Renal cortex interstitium (tissue), 11 donors: ENCODE measurements at regions not wholly inside any gene's neighbourhood (a gene's known extent, or its start where the extent isn't known, plus 50 kb on each side); places are given as distances from the start of the nearest gene placed in this dataset.

Experiments
- DNase-seq, 11 donors: peaks; one replicate each; pipeline ENCODE4 v3.0.0-alpha.2; 2013; ENCODE audit warnings: low read depth in 9 of 11, low spot score in 4 of 11; ENCODE audit errors: extremely low read depth in 1 of 11

DNA sequence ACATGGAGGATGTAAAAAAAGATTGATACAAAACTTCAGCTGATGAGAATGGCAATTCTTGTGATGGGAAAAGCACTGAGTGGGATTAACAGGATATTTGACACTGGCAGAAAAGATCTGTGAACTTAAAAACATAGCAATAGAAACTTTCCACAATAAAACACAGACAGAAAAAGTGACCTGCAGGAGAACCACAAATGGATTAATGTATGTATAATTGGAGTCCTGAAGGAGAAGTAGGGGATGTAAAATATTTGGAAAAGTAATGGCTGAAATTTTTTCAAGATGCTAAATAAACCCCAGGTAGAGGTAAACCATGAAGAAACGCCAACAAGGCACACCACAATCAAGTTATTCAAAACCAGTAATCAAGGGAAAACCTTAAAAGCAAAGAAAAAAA, 130.8 kb upstream of the C14orf180 start:
- no peak for DNase-seq

DNA sequence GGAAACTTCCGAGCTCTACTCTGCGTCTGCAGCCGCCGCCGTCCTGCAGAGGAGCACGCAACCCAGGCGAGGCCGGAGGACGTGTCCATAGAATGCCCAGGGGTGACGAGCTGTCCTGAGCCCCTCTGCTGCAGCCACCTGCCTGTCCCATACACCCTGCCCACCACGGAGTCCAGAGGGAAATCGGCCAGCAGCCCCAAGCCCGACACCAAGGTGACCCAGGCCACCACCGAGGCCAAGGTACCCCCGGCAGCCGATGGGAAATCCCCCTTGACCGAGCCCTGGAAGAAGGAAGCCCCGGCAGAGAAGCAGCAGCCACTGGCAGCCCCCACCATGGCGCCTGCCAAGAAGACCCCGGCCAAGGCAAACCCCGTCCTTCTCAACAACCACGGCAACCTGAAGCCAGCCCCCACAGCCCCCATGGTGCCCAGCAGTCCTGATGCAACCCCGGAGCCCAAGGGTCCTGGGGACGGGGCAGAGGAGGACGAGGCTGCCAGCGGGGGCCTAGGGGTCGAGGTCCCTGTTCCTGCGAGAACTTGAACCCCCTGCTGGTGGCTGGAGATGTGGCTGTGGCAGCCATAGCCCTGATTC, 128.7 kb upstream of the C14orf180 start:
- no peak for DNase-seq

DNA sequence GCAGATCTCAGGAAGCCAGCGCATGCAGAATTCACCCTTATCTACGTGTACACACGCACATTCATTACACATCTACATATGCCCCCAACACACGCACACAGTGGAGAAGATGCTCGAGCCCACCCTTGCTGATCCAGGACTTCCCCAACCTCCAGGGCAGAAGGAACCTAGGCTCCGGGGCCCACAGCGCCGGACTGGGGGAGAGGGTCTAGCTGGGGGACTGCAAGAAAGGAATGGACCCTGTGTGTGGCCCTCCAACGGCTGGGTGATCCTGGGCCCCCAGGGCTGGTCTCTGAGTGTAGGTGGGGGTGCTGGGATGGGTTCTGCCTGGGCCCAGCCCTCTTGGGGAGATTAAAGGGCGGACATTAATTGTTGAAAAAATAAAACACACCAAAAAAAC, 128.1 kb upstream of the C14orf180 start:
- DNase-seq, result no peak

DNA sequence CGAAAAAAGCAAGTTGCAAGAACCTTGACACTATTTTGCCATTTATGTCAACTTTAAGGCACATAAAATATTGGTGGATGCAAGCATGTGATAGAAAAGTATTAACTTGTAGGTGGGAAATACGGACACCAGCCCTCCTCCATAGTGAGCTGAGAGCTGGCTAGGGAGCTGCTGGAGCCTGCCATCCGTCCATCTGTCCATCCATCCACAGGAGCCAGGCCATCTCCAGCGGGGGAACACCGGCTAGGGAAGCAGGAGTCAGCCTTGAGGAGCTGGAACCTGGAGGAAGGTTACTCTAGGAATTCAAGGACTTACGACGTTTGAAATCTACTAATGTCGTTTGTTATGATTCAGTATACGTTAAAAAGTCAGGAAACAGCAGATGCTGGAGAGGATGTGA, 120.7 kb upstream of the C14orf180 start:
- DNase-seq, result no peak

DNA sequence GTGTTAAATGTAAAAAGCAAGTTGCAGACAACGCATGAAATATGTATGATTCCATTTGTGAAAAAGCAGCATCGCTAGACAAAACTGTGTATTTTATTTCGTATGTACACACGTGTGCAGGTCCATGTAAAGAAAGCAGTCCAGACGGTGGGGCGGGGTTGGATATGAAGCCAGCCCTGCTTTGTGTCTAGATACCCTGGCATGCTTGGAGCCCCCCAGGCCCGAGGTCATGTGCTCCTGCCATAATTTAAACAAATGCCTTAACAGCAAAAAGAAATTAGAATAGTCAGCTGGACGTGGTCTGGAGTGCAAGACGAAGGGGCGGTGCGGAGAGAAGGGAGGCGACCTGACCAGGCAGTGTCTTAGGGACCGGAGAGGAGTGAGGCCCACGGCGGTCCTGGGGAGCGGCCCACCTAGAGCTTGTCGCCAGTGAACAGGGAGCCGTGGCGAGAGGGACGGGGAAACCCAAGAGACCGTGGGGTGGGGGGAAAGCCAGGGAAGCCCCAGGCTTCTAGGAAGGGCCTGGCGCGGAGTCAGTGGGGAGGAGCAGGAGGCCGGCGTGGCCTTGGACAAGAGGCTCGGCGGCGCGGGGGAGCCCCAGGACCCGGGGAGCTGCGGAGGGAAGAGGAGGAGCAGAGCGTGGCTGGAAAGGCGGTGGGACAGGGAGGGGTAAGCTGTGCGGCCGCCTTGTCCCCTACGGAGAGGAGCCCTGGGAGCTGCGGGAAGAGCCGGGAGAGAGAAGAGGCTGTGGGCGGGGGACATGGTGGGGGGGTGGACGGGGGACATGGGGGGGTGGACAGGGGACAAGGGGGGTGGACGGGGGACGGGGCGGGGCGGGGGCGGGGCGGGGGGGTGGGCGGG, 118.5 kb upstream of the C14orf180 start:
- no peak for DNase-seq

DNA sequence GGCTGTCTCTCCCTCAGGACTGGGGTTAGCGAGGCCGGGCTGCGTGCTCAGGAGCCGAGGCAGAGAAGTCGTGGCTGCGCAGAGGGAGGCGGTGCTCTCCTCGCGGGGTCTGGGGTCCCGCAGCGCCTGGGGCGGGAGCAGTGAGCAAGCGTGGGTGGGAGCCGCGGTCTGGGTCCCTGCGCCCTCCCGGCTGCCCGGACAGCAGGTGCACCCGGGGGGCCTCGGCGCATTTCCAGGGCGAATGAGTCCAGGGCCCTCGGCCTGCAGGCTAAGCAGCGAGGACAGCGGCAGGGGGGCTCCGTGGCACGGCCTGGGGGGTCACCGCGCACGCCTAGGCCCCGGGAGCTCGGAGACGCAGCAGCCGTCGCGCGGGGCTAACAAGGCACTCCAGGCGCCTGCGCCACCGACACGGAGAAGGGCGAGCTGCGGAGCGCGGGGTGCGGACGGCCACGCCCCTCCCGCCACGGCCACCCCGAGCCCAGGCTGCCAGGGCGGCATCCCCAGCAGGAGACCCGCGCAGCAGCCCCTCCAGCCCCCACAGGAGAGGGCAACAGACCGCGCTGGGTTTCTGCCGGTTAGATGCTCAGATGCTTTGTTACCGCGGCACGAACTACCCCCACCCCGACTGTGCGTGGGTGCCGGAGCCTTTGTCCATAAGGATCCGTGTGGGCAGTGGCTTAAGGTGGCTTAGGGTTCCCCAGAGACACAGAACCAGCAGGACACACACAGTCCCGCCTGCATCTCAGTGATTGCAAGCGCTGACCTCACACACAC, 117.7 kb upstream of the C14orf180 start:
- no peak for DNase-seq

DNA sequence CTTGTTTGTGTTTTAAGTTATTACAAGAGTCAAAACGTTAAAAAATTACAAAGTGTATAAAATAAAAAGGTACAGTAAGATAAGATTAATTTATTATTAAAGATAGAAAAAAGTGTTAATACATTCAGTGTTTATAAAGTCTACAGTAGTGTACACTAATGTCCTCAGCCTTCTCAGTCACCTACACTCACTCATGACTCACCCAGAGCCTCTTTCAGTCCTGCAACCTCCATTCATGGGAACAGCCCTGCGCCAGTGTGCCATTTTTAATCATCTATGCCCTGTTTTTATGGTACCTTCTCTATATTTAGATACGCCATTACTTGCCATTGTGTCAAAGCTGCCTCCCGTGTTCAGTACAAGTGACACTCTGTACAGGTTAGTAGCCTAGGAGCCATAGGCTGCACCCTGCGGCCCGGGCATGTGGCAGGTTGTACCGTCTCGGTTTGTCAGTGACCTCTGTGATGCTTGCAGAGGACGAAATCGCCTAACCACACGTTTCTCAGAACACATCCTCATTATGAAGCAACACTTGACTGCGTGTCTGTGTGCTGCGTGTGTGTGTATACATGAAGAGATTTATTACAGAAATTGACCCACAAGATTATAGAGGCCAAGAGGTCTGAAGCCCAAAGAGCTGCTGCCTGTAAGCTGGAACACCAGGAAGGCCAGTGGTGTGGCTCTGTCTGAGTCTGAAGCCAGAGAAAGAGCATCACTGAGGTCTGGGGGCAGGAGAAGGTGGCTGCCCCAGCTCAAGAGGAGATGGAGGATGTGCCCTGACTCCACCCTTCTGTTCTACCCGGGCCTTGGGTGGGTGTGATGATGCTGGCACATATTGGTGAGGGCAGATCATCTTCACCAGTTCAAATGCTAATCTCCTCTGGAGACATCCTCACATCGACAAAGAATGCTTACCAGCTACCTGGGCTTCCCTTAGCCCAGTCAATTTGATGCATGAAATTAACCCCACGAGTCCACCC, 116.6 kb upstream of the C14orf180 start:
- DNase-seq, result no peak

DNA sequence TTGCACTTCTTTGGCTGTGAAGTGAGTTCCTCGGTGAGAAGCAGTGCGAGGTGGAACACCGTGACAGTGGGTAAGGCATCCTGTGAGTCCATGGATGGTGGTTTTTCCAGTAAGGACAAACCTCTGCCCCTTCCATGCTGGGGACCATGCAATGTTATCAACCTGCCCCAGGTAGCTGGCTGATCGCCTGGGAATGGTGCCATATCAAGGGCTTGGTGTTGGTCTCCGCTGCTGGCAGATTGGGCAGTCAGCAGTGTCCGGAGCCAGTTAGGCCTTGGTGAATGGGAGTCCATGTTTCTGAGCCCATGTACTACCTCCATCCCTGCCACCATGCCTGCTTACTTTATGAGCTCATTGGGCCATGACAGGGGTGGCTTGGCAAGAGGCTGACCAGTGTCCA, 114.7 kb upstream of the C14orf180 start:
- no peak for DNase-seq

DNA sequence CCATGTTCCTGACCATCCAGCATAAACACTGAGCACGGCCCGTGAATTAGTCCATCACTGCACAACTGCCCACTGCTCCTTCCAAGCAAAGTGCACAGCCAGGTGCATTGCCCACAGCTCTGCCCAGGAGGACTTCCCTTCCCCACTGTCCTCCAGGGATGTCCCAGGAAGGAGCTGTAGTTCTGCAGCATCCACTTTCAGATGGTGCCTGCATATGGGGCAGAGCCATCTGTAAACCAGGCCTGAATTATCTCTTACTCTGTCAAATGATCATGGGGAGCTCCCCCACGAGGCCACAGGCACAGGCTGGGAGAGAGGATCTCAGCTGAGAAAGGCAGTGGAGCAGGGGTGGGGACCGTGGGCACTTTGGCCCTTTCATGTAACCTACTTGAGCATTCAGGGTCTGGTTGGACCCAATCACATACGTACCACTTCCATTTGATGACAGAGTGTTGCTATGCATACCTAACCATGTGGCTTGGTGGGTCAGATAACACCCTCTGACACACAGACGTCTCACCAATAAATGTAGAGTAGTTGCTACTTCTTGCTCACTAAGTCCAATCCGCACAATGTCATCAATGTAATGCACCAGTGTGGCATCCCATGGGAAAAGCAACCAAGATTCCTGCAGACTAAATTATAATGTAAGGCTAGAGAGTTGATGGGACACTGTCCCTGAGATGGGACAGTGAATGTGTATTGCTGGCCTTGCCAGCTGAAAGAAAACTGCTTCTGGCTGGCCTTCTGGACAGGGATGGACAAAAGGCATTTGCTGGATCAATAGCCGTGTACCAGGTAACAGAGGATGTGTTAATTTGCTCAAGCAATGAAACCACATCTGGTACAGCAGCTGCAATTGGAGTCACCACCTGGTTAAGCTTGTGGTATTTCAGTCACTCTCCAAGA, 113.8 kb upstream of the C14orf180 start:
- DNase-seq, result no peak

DNA sequence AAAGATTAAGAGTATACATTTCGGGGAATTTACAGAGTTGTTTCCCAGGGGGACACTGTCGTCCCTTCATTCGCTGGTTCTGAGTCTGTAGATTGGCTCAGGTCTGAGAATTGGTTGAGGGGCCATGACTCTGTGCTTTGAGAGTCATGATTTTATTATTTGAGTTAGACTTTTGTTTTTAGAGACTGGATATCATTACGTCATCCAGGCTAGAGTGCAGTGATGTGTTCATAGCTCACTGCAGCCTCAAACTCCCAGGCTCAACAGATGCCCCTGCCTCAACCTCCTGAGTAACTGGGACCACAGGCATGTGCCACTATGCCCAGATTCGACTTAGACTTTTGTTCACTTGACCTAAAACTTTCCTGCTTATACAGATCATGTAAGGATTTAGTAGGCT, 112.3 kb upstream of the C14orf180 start:
- no peak for DNase-seq

DNA sequence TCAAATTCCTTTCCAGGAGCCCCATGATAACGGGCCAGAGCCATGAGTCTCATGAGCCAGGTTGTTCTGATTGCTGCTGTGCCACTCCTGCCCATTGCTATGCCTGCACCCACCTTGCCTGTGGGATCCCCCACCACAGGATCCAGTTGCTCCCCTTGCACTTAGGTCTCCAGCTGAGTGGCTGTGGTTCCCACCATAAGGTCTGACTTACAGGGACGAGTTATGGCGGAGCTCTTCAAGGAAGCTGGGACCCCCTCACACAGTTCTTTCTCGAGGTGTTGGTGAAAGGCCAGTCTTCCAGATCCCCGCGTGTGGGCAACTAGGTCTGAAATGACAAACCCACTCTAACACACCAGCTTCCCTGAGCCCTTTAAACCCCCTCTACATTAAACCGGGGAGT, 111.9 kb upstream of the C14orf180 start:
- DNase-seq, result no peak

DNA sequence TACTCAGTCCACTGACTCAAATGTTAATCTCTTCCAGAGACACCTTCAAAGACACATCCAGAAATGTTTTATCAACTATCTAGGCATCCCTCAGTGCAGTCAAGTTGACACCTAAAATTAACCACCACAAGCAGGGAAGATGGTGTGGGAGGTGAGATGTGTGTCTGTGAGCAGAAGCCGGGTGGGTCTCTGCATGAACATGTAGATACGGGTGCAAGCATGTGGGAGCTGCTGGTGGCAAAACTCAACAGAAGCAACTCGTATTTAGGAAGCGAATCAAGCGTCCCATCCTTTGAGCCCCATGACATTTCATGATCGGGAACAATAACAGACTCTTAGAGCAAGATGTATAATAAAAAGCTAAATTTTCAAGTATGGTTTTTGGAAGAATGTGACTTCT, 110.0 kb upstream of the C14orf180 start:
- no peak for DNase-seq

DNA sequence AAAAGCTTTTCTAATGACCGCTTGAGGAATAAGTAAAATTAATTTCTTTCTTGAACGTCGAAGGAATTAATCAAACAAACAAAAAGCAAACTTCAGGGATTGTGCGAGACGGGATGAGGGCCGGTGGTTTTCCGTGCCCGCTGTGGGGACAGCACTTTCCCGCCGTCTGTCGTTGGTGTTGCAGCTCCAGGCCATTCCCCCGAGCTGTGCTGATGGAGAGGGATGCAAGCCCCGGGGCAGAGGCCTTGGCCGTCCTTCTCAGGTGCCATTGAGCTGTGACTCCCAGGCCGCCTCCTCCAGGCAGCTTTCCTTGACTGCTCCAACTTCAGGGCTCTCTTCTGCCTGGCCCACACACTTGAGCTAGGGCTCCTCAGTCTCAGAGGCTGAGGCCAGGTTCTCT, 109.0 kb upstream of the C14orf180 start:
- DNase-seq, result no peak

DNA sequence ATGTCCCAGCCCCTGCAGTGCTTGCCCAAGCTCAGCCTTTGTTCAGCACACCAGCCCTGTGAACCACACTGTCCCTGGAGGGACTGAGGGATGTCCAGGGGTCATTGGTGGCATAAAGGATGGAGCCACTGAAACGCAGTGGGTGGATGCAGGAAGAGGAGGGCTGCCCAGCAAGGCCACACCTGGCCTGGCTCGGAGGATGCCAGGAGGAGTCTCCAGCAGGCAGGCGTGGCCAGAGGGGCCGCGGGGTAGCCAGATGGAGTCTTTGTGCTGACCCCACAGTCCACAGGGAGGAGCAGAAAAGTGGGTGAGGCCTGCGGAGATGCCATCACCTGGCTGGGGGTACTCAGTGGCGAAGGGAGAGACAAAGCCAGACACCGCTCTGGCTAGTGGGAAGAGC, 108.5 kb upstream of the C14orf180 start:
- no peak for DNase-seq

DNA sequence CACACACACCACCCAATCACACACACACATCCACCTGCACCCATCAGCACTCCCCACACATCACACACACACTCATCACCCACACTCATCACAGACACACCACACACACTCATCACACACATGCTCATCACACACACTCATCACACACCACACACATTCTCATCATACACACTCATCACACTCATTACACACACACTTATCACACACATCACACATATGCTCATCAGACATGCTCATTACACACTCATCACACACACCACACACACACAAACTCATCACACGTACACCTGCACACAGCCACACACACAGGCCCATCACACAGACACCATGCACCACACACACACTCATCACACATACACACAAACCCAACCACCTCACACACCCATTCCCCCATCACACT, 107.5 kb upstream of the C14orf180 start:
- no peak for DNase-seq

DNA sequence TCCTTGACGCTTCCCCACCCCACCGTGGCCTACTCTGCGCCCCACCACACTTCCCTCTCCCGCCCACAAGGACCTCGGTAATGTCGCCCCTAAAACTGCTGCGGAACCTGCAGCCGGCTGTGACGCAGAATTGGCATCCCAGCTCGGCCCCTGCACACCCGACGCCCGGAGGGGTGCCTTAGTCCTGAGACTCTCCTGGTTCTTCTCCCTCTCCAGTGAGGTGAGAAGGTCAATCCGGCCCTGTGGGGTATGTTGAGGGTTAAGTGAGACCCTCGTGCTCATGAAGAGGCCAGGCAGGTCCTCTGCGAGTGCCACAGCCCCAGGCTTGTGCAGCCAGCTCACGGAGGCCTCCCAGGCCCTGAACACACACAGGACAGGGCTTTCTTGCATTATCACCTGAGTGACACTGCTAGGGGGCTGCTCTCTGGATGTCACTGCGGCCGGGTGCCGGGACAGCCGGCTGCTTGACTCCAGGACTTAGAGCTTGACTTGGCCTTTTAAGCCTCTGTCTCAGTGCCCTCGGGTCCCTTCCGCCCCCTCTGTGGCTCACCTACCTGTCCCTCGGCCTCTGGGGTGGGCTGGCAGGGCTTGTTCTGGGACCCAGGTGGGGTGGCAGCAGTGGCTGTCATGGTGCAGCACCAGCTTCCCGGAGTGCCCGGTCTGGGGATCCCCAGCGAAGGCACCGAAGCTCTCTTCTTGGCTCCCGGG, 106.9 kb upstream of the C14orf180 start:
- DNase-seq, result no peak

DNA sequence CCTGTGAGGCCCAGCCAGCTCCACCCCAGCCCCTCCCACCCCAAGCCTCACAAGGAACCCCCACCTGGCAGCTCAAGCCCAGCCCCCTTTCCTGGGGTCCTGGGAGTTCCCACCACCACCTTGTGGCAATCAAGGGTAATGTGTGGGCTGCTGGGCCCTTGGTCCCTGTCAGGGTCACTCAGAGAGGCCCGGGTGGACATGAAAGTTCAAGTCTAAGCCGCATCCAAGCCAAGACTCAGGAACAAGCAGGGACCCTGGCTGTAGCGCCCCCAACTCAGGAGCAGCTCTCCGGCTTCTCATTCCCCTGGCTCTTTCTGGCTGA, 106.4 kb upstream of the C14orf180 start:
- DNase-seq, result no peak
